GM10248 (cell line): ENCODE measurements at regions not wholly inside any gene's neighbourhood (a gene's known extent, or its start where the extent isn't known, plus 50 kb on each side); places are given as distances from the start of the nearest gene placed in this dataset.

Experiments
- CTCF ChIA-PET: fragments of 300-600 bp; sonication (Branson Sonifier 250); formaldehyde crosslinking; extraction: SDS; loops from one replicate; lab custom pipeline; 2021; ENCODE audit warnings: antibody characterized with exemption; lab: Yijun Ruan, JAX
- POLR2A ChIA-PET: fragments of 350-650 bp; sonication (Branson Sonifier 250); formaldehyde crosslinking; extraction: SDS; loops from one replicate; lab custom pipeline; 2020; ENCODE audit warnings: antibody characterized with exemption; lab: Yijun Ruan, JAX
- DNase-seq: peaks from one replicate; pipeline ENCODE4 v3.0.0; 2012; ENCODE audit errors: extremely low spot score
- CTCF ChIP-seq: IDR thresholded peaks from 2 replicates; pipeline ENCODE4 v1.5.1; 2012; ENCODE audit warnings: mild to moderate bottlenecking, low read depth; ENCODE audit errors: extremely low read depth, missing control alignments, control extremely low read depth

- no peak for TF ChIP-seq CTCF
- ChIA-PET POLR2A (no interaction called here), CTCF (no interaction called here)
- DNase-seq, result no peak
Measured at GRCh38 chr16:26598998-26599784, 467.5 kb upstream of the C16orf82 start.

GRCh38 chr16:26599785-26600104, 467.0 kb upstream of the C16orf82 start:
- no peak for DNase-seq
- ChIA-PET POLR2A (no interaction called here), CTCF (no interaction called here)
- no peak for TF ChIP-seq CTCF

GRCh38 chr16:26601335-26601734, 465.4 kb upstream of the C16orf82 start:
- no peak for DNase-seq
- ChIA-PET CTCF (interaction anchor here (1.1 to 1.8 kb wide), 3 partner anchors 9 to 44 kb away, joined by 3 to 5 read pairs (median 3); no protein-coding TSS in a partner anchor), POLR2A (no interaction called here)
- no peak for TF ChIP-seq CTCF

DNA sequence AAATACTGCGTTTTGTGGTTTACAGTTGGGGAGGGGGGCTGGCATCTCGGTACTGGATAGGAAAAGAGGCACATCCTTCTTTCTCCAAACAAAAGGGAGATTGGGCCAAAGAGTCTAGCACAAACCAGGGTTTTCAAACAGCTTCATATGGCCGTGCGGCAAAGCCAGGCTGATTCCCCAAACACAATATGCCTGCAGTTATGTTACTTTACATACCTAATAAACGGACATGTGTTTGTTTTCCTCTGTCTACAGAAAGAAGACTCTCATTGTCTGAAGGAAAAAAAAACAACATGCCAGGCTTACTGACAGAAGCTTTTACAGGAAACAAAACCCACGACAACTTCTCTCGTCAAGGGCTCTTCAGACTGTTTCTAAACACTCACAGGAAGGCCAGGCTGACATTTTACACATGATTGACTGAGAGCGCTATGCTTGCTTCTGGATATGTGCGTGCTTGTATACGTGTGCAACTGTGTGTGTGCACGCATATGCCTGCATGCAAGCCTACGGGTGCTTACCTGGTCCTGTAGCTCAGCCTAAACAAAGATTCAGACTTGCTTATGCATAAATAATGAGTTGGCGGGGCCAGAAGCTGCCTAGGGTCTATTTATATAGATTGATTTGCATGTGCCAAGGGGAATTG, 461.0 kb upstream of the C16orf82 start:
- TF ChIP-seq CTCF, result no peak
- no peak for DNase-seq
- CTCF ChIA-PET, result interaction anchor here (1.0 to 1.4 kb wide), 2 partner anchors 8 to 17 kb away, joined by 3 read pairs; no protein-coding TSS in a partner anchor
- POLR2A ChIA-PET, result no interaction called here

GRCh38 chr16:26606381-26607150, 460.2 kb upstream of the C16orf82 start:
- ChIA-PET CTCF (interaction anchor here (1.0 to 1.4 kb wide), 2 partner anchors 9 to 16 kb away, joined by 3 read pairs; no protein-coding TSS in a partner anchor), POLR2A (no interaction called here)
- no peak for DNase-seq
- no peak for TF ChIP-seq CTCF

DNA sequence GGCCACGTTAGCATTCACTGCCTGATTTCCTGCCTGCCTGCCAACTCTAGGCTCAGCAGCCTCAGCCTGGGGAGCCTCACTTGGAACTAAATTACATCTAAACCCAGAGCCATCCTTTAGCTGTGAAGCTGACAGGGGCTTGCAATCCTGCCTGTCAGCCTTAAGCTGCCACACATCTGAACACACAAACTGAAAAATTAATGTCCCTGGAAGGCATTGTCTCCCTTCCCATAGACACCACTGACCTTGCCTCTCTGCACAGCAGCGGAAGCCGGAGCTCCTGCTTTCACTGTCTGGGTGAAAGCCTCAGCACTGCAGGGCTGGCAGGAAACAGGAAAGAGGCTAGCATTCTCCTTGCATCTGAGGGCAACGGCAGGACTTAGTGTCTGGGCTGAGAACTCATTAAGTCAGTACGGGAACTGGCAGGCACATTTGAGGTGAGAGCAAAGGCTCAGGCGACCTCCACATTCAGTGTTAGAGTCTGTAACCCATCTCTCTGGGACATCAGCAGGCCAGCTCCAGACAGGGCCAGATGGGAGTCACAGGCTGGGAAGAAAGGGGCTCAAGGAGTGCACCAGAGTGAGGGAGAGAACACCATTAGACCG, 452.4 kb upstream of the C16orf82 start:
- DNase-seq, result no peak
- no peak for TF ChIP-seq CTCF
- POLR2A ChIA-PET, result no interaction called here
- CTCF ChIA-PET, result no interaction called here
